Nephron progenitor cell (in vitro differentiated cells): ENCODE measurements at regions not wholly inside any gene's neighbourhood (a gene's known extent, or its start where the extent isn't known, plus 50 kb on each side); places are given as distances from the start of the nearest gene placed in this dataset.
"Not testable (repeated sequence)": the region's sequence is repeated elsewhere in the genome, so short reads cannot be mapped to it uniquely, and the experiment has no call there.

Experiments used
- DNase-seq: peaks from one replicate; pipeline ENCODE4 v3.0.0; 2021
- H3K27ac Mint-ChIP-seq: 2 replicates; pipeline ENCODE4 v1.8.0; 2021; ENCODE audit warnings: mild to moderate bottlenecking, moderate library complexity, mixed read lengths
- H3K27me3 Mint-ChIP-seq: 2 replicates; pipeline ENCODE4 v1.8.0; 2021; ENCODE audit warnings: mild to moderate bottlenecking, low read depth, mixed read lengths; ENCODE audit not compliant: poor library complexity
- H3K36me3 Mint-ChIP-seq: 2 replicates; pipeline ENCODE4 v1.8.0; 2021; ENCODE audit warnings: low read depth, mixed read lengths
- H3K4me1 Mint-ChIP-seq: 2 replicates; pipeline ENCODE4 v1.8.0; 2021; ENCODE audit warnings: mixed read lengths
- H3K4me3 Mint-ChIP-seq: 2 replicates; pipeline ENCODE4 v1.8.0; 2021; ENCODE audit warnings: mild to moderate bottlenecking, moderate library complexity, mixed read lengths
- H3K9me3 Mint-ChIP-seq: 2 replicates; pipeline ENCODE4 v1.8.0; 2021; ENCODE audit warnings: mild to moderate bottlenecking, moderate library complexity, mixed read lengths
- CTCF ChIP-seq: fragments of 200-600 bp; sonication (generic); IDR thresholded peaks from 2 replicates; pipeline ENCODE4 v1.5.0; 2021; ENCODE audit warnings: antibody characterized with exemption

DNA sequence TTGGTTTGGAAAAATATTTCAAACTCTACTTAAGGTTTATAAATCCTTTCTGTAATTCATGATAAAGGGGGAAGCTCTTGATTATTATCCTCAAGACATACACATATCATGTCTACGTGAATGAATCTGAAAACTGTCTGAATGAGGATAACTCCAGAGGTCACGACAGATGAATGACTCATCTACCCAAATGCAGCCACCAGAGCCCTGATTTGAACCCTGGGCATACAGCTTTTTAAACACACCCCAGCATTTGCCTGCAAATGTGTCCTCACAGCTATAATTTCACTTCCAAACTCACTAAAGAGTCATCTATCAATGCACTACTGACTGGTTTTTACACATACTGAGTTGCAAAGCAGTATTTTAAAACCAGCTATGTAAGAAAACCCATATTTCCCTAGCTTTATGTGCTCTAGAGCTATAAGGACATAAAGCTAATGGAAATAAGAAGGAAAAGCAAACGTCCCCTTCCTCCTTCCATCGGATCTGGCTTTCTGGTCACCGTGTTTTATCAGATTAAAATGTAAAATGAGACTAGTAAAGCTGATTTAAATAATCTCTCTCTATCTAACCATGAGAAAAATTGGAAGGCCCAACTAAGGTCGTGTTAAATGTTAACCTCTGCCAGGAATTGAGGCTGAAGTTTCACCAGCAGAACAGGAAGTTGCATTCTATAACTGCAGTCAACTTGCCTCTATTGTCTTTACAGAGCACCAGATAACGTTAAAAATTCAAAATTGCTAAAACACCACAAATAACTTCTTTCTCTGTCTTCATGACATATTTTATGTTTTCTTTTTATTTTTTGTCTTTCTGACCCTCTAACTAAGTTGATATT is 63.1 kb upstream of the SPP1 start:
- peaks cover 3% of the 10 kb centered on the region for H3K27me3 Mint-ChIP-seq

DNA sequence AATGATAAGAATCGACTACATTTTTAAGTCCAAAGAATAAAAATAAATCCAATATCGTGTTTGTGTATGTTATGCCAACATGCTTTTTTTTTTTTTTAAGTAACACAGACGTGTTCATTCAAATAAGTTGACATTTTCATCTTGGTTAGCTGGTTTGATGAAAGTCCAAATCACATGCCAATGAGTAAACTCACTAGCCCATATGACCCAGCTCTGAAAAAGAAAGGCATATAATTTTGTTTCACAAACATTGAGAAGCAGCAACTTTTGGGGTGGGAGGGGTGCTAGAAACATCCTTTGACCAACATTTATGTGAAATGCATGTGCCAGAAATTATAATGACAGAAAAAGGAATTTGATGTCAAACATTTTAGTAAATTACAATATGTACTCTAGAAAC is 61.6 kb upstream of the SPP1 start:
- DNase-seq = no peak
- H3K27ac Mint-ChIP-seq = no peak overlapping the region
- peaks cover 3% of the 10 kb centered on the region for H3K27me3 Mint-ChIP-seq
- H3K4me3 Mint-ChIP-seq = no peak overlapping the region
- no peaks in the 10 kb centered on the region for H3K36me3 Mint-ChIP-seq
- peaks cover 14% of the 10 kb centered on the region for H3K9me3 Mint-ChIP-seq
- no peak for TF ChIP-seq CTCF
- peaks cover 28% of the 10 kb centered on the region for H3K4me1 Mint-ChIP-seq

More for the DNA sequence above, 63.1 kb upstream of the SPP1 start:
- no peak for TF ChIP-seq CTCF
- Mint-ChIP-seq H3K4me3 (no peak overlapping the region), H3K36me3 (no peaks in the 10 kb centered on the region), H3K9me3 (peaks cover 14% of the 10 kb centered on the region), H3K27ac (peak overlapping the region; percentile 40), H3K4me1 (peaks cover 28% of the 10 kb centered on the region)
- DNase-seq = no peak

DNA sequence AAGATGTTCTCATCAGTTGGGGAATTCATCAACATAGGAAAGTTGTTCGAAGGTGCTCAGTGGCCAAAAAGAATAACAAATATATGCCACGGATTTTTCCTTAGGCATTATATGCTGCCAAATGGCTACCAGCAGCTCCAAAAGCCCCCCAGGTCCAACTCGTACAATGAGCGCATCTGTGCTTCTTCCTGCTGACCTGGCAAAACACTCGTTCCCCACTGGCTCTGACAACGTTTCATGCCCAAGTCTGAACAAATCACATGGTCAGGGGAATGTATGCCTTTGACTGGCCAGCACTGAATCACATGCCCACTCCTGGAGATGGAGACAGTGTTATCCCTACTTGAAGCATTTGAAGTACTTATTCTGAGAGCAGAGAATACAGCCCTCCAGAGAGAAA is 59.9 kb upstream of the SPP1 start:
- Mint-ChIP-seq H3K9me3 (peaks cover 8% of the 10 kb centered on the region), H3K36me3 (no peaks in the 10 kb centered on the region), H3K27ac (no peak overlapping the region), H3K27me3 (peaks cover 4% of the 10 kb centered on the region), H3K4me3 (no peak overlapping the region), H3K4me1 (peaks cover 24% of the 10 kb centered on the region)
- DNase-seq = no peak
- no peak for TF ChIP-seq CTCF

DNA sequence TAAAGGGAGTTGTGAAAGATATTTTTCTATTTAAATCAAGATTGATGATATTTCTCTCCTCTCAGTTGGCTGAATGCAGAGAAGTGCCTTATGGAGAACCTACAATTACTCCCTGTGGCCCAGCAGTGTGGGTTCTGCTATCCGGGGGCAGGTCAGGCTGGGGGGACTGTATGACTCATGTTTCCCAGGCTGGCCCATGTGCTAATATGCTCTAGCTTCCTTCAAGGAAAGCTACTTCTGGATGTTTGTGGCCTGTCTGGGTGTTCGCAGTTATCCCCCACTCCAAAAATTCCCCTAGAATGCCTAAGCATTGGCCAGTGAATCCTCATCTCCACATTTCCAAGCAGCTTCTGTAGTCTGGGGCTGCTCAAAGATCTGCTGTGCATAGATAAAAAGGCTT is 58.9 kb upstream of the SPP1 start:
- H3K27ac Mint-ChIP-seq = no peak overlapping the region
- DNase-seq = no peak
- TF ChIP-seq CTCF = no peak

DNA sequence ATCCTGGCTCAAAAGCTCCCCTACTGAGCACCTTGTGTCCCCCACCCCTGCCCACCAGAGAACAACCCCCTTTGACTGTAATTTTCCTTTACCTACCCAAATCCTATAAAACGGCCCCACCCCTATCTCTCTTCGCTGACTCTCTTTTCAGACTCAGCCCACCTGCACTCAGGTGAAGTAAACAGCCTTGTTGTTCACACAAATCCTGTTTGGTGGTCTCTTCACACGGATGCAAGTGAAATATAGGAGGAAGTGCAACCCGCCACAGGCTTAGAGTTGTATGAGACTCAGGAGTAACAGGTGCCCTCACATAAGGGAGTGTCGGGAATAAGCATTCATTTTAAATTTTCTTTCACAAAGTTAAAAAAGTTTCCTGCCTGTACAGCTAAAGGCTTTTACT is 57.6 kb upstream of the SPP1 start:
- not testable (repeated sequence) for H3K36me3 Mint-ChIP-seq, H3K9me3 Mint-ChIP-seq, DNase-seq, H3K27ac Mint-ChIP-seq, H3K4me3 Mint-ChIP-seq
- peaks cover 18% of the 10 kb centered on the region for H3K4me1 Mint-ChIP-seq
- H3K27me3 Mint-ChIP-seq = peaks cover 27% of the 10 kb centered on the region

More for the DNA sequence above, 58.9 kb upstream of the SPP1 start:
- H3K4me1 Mint-ChIP-seq = peaks cover 18% of the 10 kb centered on the region
- H3K4me3 Mint-ChIP-seq = no peak overlapping the region
- H3K9me3 Mint-ChIP-seq = peaks cover 2% of the 10 kb centered on the region
- H3K36me3 Mint-ChIP-seq = no peaks in the 10 kb centered on the region
- peaks cover 14% of the 10 kb centered on the region for H3K27me3 Mint-ChIP-seq

DNA sequence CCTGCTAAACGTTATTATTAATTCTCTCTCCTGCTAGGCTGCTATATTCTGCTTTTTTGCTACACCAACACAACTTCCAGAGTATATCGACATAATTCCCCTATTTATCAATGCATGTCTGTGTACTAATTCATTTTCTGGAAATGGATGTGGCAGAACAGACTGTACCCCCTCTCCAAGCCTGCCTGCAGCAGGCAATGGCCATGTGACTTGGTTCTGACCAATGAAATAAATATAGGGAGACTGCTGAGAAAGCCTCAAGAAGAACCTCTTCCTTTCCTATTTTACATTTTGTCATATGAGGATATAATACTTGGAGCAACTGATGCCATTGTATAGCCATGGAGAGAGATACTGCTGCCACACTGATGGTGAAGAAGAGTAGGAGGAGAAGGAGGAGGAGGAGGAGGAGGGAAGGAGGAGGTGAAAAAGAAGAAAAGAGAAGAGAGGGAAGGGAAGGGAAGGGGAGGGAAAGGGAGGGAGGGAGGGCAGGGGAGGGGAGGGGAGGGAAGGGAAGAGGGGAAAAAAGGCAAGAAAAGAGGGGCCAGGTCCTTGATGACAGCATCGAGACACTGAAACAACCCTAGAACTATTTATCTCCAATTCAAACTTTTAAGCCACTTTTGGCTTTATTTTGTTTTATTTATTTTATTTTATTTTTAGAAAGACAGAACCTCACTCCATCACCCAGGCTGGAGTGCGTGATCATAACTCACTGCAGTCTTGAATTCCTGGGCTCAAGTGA is 57.0 kb upstream of the SPP1 start:
- H3K4me3 Mint-ChIP-seq = no peak overlapping the region
- peaks cover 20% of the 10 kb centered on the region for H3K4me1 Mint-ChIP-seq
- no peak overlapping the region for H3K27ac Mint-ChIP-seq
- DNase-seq = no peak
- peaks cover 32% of the 10 kb centered on the region for H3K27me3 Mint-ChIP-seq
- no peak for TF ChIP-seq CTCF
- peaks cover 3% of the 10 kb centered on the region for H3K9me3 Mint-ChIP-seq
- H3K36me3 Mint-ChIP-seq = no peaks in the 10 kb centered on the region

DNA sequence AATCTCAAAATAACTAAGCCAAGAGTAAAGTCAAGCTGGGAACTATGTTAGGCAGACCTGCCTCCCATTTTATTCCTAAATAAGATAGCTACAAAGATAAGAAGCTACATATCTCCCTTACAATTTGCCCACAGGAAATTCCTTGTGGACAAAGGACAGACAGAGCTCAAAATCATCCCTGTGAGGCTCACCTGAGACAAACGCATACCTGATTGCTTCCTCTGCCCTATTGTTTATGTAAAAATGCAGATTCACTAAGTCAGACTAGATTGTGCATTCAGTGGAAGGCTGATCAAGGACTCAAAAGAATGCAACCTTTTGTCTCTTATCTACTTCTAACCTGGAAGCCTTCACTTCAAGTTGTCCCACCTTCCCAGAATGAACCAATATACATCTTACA is 56.2 kb upstream of the SPP1 start:
- not testable (repeated sequence) for H3K9me3 Mint-ChIP-seq, DNase-seq, H3K36me3 Mint-ChIP-seq, H3K4me3 Mint-ChIP-seq, H3K27ac Mint-ChIP-seq
- peaks cover 39% of the 10 kb centered on the region for H3K27me3 Mint-ChIP-seq
- H3K4me1 Mint-ChIP-seq = peaks cover 22% of the 10 kb centered on the region
